Fibroblast of lung (primary cell): ENCODE measurements at regions not wholly inside any gene's neighbourhood (a gene's known extent, or its start where the extent isn't known, plus 50 kb on each side); places are given as distances from the start of the nearest gene placed in this dataset.

Experiments
- DNase-seq, 2 donors: peaks; one replicate each; pipeline versions ENCODE4 v3.0.0 to v3.0.0-alpha.2; 2010; ENCODE audit warnings: low read depth in 2 of 2
- H2AFZ ChIP-seq: 2 replicates; pipeline ENCODE4 v1.5.1; 2012; ENCODE audit warnings: low read length, control low read depth, inconsistent platforms
- H3K27ac ChIP-seq: 2 replicates; pipeline ENCODE4 v1.5.1; 2011; ENCODE audit warnings: low read length, control low read depth; ENCODE audit not compliant: insufficient read depth
- H3K27me3 ChIP-seq: 2 replicates; pipeline ENCODE4 v1.5.1; 2011; ENCODE audit warnings: mild to moderate bottlenecking, low read length; ENCODE audit not compliant: control insufficient read depth, insufficient read depth
- H3K36me3 ChIP-seq: 2 replicates; pipeline ENCODE4 v1.5.1; 2011; ENCODE audit warnings: low read length; ENCODE audit not compliant: control insufficient read depth, insufficient read depth
- H3K4me1 ChIP-seq: 2 replicates; pipeline ENCODE4 v1.5.1; 2011; ENCODE audit warnings: low read length; ENCODE audit not compliant: control insufficient read depth, insufficient read depth; ENCODE audit errors: extremely low read depth
- H3K4me2 ChIP-seq: 2 replicates; pipeline ENCODE4 v1.5.1; 2011; ENCODE audit warnings: low read length, control low read depth; ENCODE audit not compliant: insufficient read depth; ENCODE audit errors: extremely low read depth
- H3K4me3 ChIP-seq, 4 experiments: fragments of 200-600 bp in 1 of 4; sonication (generic) in 1 of 4; replicated peaks in 1 of 4; 2 replicates each; pipeline ENCODE4 v1.5.1; 2011 to 2016; ENCODE audit warnings: low read length in 4 of 4, low read depth in 3 of 4, mild to moderate bottlenecking in 3 of 4, control low read depth in 2 of 4, inconsistent platforms in 1 of 4, mixed read lengths in 1 of 4; ENCODE audit not compliant: insufficient read depth in 1 of 4; ENCODE audit errors: control extremely low read depth in 1 of 4
- H3K79me2 ChIP-seq: 2 replicates; pipeline ENCODE4 v1.5.1; 2012; ENCODE audit warnings: mild to moderate bottlenecking, low read length, inconsistent platforms; ENCODE audit not compliant: control insufficient read depth, insufficient read depth
- H3K9ac ChIP-seq: 2 replicates; pipeline ENCODE4 v1.5.1; 2011; ENCODE audit warnings: mild to moderate bottlenecking, low read length, control low read depth; ENCODE audit not compliant: insufficient read depth
- H3K9me3 ChIP-seq: 2 replicates; pipeline ENCODE4 v1.5.1; 2012; ENCODE audit warnings: low read depth, low read length; ENCODE audit not compliant: control insufficient read depth, insufficient read depth
- H4K20me1 ChIP-seq: 2 replicates; pipeline ENCODE4 v1.5.1; 2011; ENCODE audit warnings: low read length; ENCODE audit not compliant: control insufficient read depth, insufficient read depth; ENCODE audit errors: extremely low read depth
- CTCF ChIP-seq, 2 donors: IDR thresholded peaks in 1 of 2; conservative IDR thresholded peaks in 1 of 2; 1 replicate in 1 of 2; 2 replicates in 1 of 2; pipeline ENCODE4 v1.5.1; 2011 to 2012; ENCODE audit warnings: low read length in 2 of 2, control low read depth in 1 of 2, inconsistent platforms in 1 of 2, low read depth in 1 of 2, mild to moderate bottlenecking in 1 of 2
- EZH2 ChIP-seq: IDR thresholded peaks from 2 replicates; pipeline ENCODE4 v1.5.1; 2012; ENCODE audit warnings: low read length, control low read depth, mild to moderate bottlenecking; ENCODE audit errors: missing control alignments

- H3K36me3 ChIP-seq = no peaks in the 10 kb centered on the region
Observed at GRCh38 chr11:37687130-37687529, 1089.1 kb upstream of the RAG2 start.

DNA sequence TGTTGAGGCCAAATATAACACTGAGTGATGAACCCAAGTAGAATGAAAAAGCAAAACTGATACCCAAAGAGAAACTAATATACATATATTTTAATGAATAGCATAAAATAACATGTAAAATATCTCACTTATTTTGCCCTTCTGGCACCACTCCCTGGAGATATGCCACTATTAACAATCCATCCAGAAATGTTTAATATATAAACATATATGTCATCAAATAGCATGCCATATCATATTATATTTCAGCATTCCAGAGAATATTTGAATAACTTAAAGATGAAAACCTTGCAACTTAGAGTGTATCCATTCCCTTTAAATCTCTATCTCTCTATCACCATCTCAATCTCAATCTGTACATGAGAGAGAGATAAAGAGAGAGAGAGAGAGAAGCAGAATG is 1073.3 kb upstream of the RAG2 start:
- Histone ChIP-seq H3K9me3 (no peaks in the 10 kb centered on the region), H2AFZ (no peak overlapping the region), H3K36me3 (no peaks in the 10 kb centered on the region), H3K27me3 (no peaks in the 10 kb centered on the region), H4K20me1 (no peaks in the 10 kb centered on the region), H3K4me1 (no peaks in the 10 kb centered on the region), H3K4me2 (no peak overlapping the region), H3K4me3 (no peak overlapping the region), H3K9ac (no peak overlapping the region), H3K79me2 (no peaks in the 10 kb centered on the region), H3K27ac (no peak overlapping the region)
- TF ChIP-seq CTCF (conservative IDR thresholded peaks at IDR 0.05 in 1 of 2, IDR thresholded peaks at IDR 0.05 in 1 of 2; ENCODE audit: low read depth in 1 of 2, low read length in 2 of 2) (no peak), EZH2 (no peak)
- no peak for DNase-seq

More at GRCh38 chr11:37687130-37687529, 1089.1 kb upstream of the RAG2 start:
- Histone ChIP-seq H3K4me2 (no peak overlapping the region), H2AFZ (no peak overlapping the region), H3K27ac (no peak overlapping the region), H3K9me3 (no peaks in the 10 kb centered on the region), H3K4me3 (no peak overlapping the region), H4K20me1 (no peaks in the 10 kb centered on the region), H3K4me1 (no peaks in the 10 kb centered on the region), H3K27me3 (no peaks in the 10 kb centered on the region), H3K79me2 (no peaks in the 10 kb centered on the region), H3K9ac (no peak overlapping the region)
- TF ChIP-seq CTCF (conservative IDR thresholded peaks at IDR 0.05 in 1 of 2, IDR thresholded peaks at IDR 0.05 in 1 of 2; ENCODE audit: low read depth in 1 of 2, low read length in 2 of 2) (no peak), EZH2 (no peak)
- DNase-seq = no peak

- Histone ChIP-seq H3K4me3 (no peak overlapping the region), H2AFZ (no peak overlapping the region), H3K27ac (no peak overlapping the region), H3K79me2 (no peaks in the 10 kb centered on the region), H3K9me3 (no peaks in the 10 kb centered on the region), H4K20me1 (no peaks in the 10 kb centered on the region), H3K27me3 (no peaks in the 10 kb centered on the region), H3K36me3 (no peaks in the 10 kb centered on the region), H3K4me2 (no peak overlapping the region), H3K4me1 (no peaks in the 10 kb centered on the region), H3K9ac (no peak overlapping the region)
- TF ChIP-seq EZH2 (no peak), CTCF (conservative IDR thresholded peaks at IDR 0.05 in 1 of 2, IDR thresholded peaks at IDR 0.05 in 1 of 2; ENCODE audit: low read depth in 1 of 2, low read length in 2 of 2) (no peak)
- no peak for DNase-seq
Observed at GRCh38 chr11:37666960-37667359, 1068.9 kb upstream of the RAG2 start.
